ENCODE measurements at regions not wholly inside any gene's neighbourhood (a gene's known extent, or its start where the extent isn't known, plus 50 kb on each side); places are given as distances from the start of the nearest gene placed in this dataset.

GRCh38 chr9:103068753-103069152 lies 73.6 kb downstream of the CYLC2 start:
- Histone ChIP-seq H3K27ac (no peak overlapping the region), H3K9me3 (no peaks in the 10 kb centered on the region), H3K4me3 (no peak overlapping the region), H3K4me1 (no peaks in the 10 kb centered on the region), H3K27me3 (no peaks in the 10 kb centered on the region), H3K36me3 (no peaks in the 10 kb centered on the region)
- no peak for DNase-seq (ENCODE audit: low spot score in 2 of 2)
- intact Hi-C loops (cut with DNase I; ENCODE audit: low total_unique reads) = no loop called here
- TF ChIP-seq POLR2AphosphoS5 (IDR thresholded peaks at IDR 0.05) (no peak), CTCF (IDR thresholded peaks at IDR 0.05) (no peak), POLR2A (IDR thresholded peaks at IDR 0.05) (no peak)

DNA sequence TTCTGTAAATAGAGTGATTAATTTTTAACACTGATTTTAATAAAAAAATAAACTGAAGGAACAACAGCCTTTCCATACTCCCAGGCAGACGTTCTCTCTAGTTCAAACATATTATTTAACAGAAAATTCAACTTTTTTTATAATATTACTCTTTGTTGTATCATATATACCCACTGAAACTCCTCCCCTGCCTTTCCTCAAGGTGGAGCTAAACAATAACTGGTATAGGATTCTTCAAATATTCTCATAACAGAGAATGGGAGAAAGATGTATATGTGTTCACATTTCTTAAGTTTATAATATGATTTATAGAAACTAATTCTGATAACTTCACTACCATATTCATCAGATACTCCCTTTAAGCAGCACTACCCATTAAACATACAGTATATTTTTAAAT lies 83.4 kb downstream of the CYLC2 start:
- Histone ChIP-seq H3K9me3 (no peaks in the 10 kb centered on the region), H3K27ac (no peak overlapping the region), H3K27me3 (no peaks in the 10 kb centered on the region), H3K4me3 (no peak overlapping the region), H3K4me1 (no peaks in the 10 kb centered on the region), H3K36me3 (no peaks in the 10 kb centered on the region)
- intact Hi-C loops (cut with DNase I; ENCODE audit: low total_unique reads) = no loop called here
- TF ChIP-seq POLR2A (IDR thresholded peaks at IDR 0.05) (no peak), POLR2AphosphoS5 (IDR thresholded peaks at IDR 0.05) (no peak), CTCF (IDR thresholded peaks at IDR 0.05) (no peak)
- no peak for DNase-seq (ENCODE audit: low spot score in 2 of 2)

- no peak overlapping the region for H3K27ac ChIP-seq
- TF ChIP-seq CTCF (IDR thresholded peaks at IDR 0.05) (no peak), POLR2A (IDR thresholded peaks at IDR 0.05) (no peak), POLR2AphosphoS5 (IDR thresholded peaks at IDR 0.05) (no peak)
- intact Hi-C loops (cut with DNase I; ENCODE audit: low total_unique reads) = no loop called here
- no peak for DNase-seq (ENCODE audit: low spot score in 2 of 2)
- no peaks in the 10 kb centered on the region for H3K4me1 ChIP-seq
- H3K9me3 ChIP-seq = no peaks in the 10 kb centered on the region
- H3K36me3 ChIP-seq = no peaks in the 10 kb centered on the region
- H3K27me3 ChIP-seq = no peaks in the 10 kb centered on the region
- no peak overlapping the region for H3K4me3 ChIP-seq
Measured at GRCh38 chr9:103082494-103082893, 87.4 kb downstream of the CYLC2 start.

DNA sequence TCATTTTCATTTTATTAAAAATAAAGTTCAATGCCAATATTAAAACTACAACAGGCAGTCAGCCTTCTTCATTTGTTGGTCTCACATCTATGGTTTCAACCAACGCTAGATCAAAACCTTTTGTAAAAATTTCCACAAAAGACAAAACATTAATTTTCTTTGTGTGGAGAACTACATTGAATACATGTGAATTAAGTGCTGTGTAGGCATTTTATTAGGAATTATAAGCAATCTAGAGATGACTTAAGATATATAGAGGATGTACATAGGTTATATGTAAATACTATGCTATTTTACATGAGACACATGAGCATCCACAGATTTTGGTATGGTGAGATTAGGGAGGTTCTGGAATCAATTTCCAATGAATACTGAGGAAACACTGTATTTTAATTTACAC lies 94.2 kb downstream of the CYLC2 start:
- no peak overlapping the region for H3K27ac ChIP-seq
- no peaks in the 10 kb centered on the region for H3K4me1 ChIP-seq
- intact Hi-C loops (cut with DNase I; ENCODE audit: low total_unique reads) = no loop called here
- TF ChIP-seq POLR2A (IDR thresholded peaks at IDR 0.05) (no peak), POLR2AphosphoS5 (IDR thresholded peaks at IDR 0.05) (no peak), CTCF (IDR thresholded peaks at IDR 0.05) (no peak)
- no peaks in the 10 kb centered on the region for H3K27me3 ChIP-seq
- no peak for DNase-seq (ENCODE audit: low spot score in 2 of 2)
- H3K4me3 ChIP-seq = no peak overlapping the region
- no peaks in the 10 kb centered on the region for H3K9me3 ChIP-seq
- H3K36me3 ChIP-seq = no peaks in the 10 kb centered on the region

DNA sequence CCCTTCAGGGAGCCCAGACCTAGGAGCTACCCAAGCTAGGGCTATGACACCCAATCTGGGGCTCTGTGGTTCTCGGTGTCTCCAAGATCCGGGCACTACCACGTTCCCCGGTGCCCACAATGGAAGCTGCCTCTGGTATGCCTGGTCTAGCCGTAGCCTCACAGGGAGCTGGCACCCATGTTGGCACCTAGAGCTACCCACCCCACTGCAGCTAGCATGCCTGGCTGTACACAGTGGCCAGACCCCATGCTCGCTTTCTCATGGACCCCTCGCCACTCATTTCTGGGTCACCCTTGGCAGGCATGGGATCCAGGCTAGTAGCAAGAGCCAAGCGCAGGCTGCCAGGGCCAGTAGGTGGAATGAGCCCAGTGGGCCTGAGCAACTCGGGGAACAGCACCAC lies 109.0 kb downstream of the CYLC2 start:
- Histone ChIP-seq H3K27ac (no peak overlapping the region), H3K27me3 (no peaks in the 10 kb centered on the region), H3K9me3 (peaks cover 0 to under 1% of the 10 kb centered on the region in 2 donors), H3K4me3 (no peak overlapping the region), H3K4me1 (no peaks in the 10 kb centered on the region), H3K36me3 (no peaks in the 10 kb centered on the region)
- no peak for TF ChIP-seq CTCF (IDR thresholded peaks at IDR 0.05)
- TF ChIP-seq POLR2A (IDR thresholded peaks at IDR 0.05) = no peak
- TF ChIP-seq POLR2AphosphoS5 (IDR thresholded peaks at IDR 0.05) = no peak
- DNase-seq (ENCODE audit: low spot score in 2 of 2) = no peak
- intact Hi-C loops (cut with DNase I; ENCODE audit: low total_unique reads) = no loop called here

Data from breast epithelium (tissue), 4 donors.